Keratinocyte (primary cell): ENCODE measurements at regions not wholly inside any gene's neighbourhood (a gene's known extent, or its start where the extent isn't known, plus 50 kb on each side); places are given as distances from the start of the nearest gene placed in this dataset.

Source experiments
- CTCF ChIP-seq, 3 experiments: IDR thresholded peaks in 1 of 3; conservative IDR thresholded peaks in 1 of 3; optimal IDR thresholded peaks in 1 of 3; 2 replicates in 2 of 3; 3 replicates in 1 of 3; pipeline versions ENCODE3 to v1.5.1; 2011; ENCODE audit warnings: low read length in 3 of 3, mild to moderate bottlenecking in 3 of 3, moderate library complexity in 2 of 3, control low read depth in 1 of 3, inconsistent platforms in 1 of 3; ENCODE audit not compliant: insufficient read depth in 2 of 3; ENCODE audit errors: extremely low read depth in 1 of 3
- EZH2 ChIP-seq: IDR thresholded peaks from one replicate; pipeline ENCODE4 v1.6.1; 2012; ENCODE audit warnings: inconsistent platforms, mild to moderate bottlenecking, low read length, moderate library complexity

- TF ChIP-seq CTCF (optimal IDR thresholded peaks at IDR 0.05 in 1 of 3, IDR thresholded peaks at IDR 0.05 in 1 of 3, conservative IDR thresholded peaks at IDR 0.05 in 1 of 3; ENCODE audit: extremely low read depth in 1 of 3, insufficient read depth in 2 of 3, low read length in 3 of 3) (no peak), EZH2 (no peak)
These were observed 373.8 kb downstream of the ZEB2 start for GRCh38 chr2:144146076-144146475.
